HCT116 (cell line): ENCODE measurements at regions not wholly inside any gene's neighbourhood (a gene's known extent, or its start where the extent isn't known, plus 50 kb on each side); places are given as distances from the start of the nearest gene placed in this dataset.

Source experiments
- ATAC-seq: fragments of 200-7000 bp; cut with Tn5 transposase; 2 replicates; pipeline ENCODE4 v1.9.1; 2020; ENCODE audit warnings: mild to moderate bottlenecking, moderate library complexity
- BruUV-seq: library from RNA; stranded (reverse); fragments of 400-500 nt; replicated peaks from 2 replicates; lab custom pipeline; 2021; lab: Mats Ljungman, UMichigan
- CTCF ChIA-PET: fragments of 300-600 bp; sonication (Branson Sonifier 250); formaldehyde crosslinking; loops from one replicate; lab custom pipeline; 2021; ENCODE audit warnings: antibody characterized with exemption; lab: Charles Lee
- POLR2A ChIA-PET: fragments of 300-600, 350-600 bp; sonication (Branson Sonifier 250); formaldehyde crosslinking; loops from one replicate; lab custom pipeline; 2021; ENCODE audit warnings: antibody characterized with exemption; lab: Charles Lee
- RAD21 ChIA-PET, 2 experiments: fragments of 300-600 bp; sonication (Branson Sonifier 250); formaldehyde crosslinking; loops; one replicate each; lab custom pipeline; 2023; ENCODE audit warnings: low total read pairs in 2 of 2; ENCODE audit not compliant: uncharacterized antibody in 2 of 2, unreplicated experiment in 2 of 2, low non-redundant PET in 1 of 2; lab: Charles Lee
- DNase-seq: peaks from one replicate; pipeline ENCODE4 v3.0.0-alpha.2; 2010; ENCODE audit warnings: low read depth, low spot score
- H2AFZ ChIP-seq: fragments of 200-600 bp; shearing (Covaris generic), sonication (generic); 2 replicates; pipeline ENCODE4 v1.6.1; 2017; ENCODE audit warnings: low read depth, mixed run types, mixed read lengths, antibody characterized with exemption, low read length; ENCODE audit not compliant: poor library complexity, severe bottlenecking
- H3K27ac ChIP-seq: 2 replicates; pipeline ENCODE4 v1.5.1; 2012; ENCODE audit warnings: low read depth, low read length
- H3K27me3 ChIP-seq: fragments of 200-600 bp; sonication (generic); 2 replicates; pipeline ENCODE4 v1.6.1; 2016; ENCODE audit warnings: mixed run types, low read length, mixed read lengths; ENCODE audit not compliant: insufficient read depth
- H3K36me3 ChIP-seq, 2 experiments: fragments of 200-500 bp in 1 of 2; fragments of 200-600 bp in 1 of 2; sonication (Bioruptor generic) in 1 of 2; sonication (generic) in 1 of 2; 2 replicates each; pipeline versions ENCODE4 v1.5.1 to v1.6.1; 2014 to 2016; ENCODE audit warnings: low read length in 2 of 2, inconsistent platforms in 1 of 2, mixed read lengths in 1 of 2, mixed run types in 1 of 2; ENCODE audit not compliant: insufficient read depth in 2 of 2, control insufficient read depth in 1 of 2
- H3K4me1 ChIP-seq, 2 experiments: fragments of 200-600 bp in 1 of 2; sonication (generic) in 1 of 2; 2 replicates each; pipeline versions ENCODE4 v1.5.1 to v1.6.1; 2012 to 2017; ENCODE audit warnings: low read length in 2 of 2, inconsistent platforms in 1 of 2, mild to moderate bottlenecking in 1 of 2, mixed read lengths in 1 of 2, mixed run types in 1 of 2, moderate library complexity in 1 of 2; ENCODE audit not compliant: insufficient read depth in 2 of 2, control insufficient read depth in 1 of 2
- H3K4me2 ChIP-seq: fragments of 200-600 bp; sonication (generic); 2 replicates; pipeline ENCODE4 v1.6.1; 2017; ENCODE audit warnings: mixed run types, low read length, mixed read lengths
- H3K4me3 ChIP-seq, 2 experiments: fragments of 200-600 bp in 1 of 2; sonication (generic) in 1 of 2; replicated peaks in 1 of 2; 2 replicates each; pipeline ENCODE4 v1.5.1; 2011 to 2016; ENCODE audit warnings: low read length in 2 of 2, control low read depth in 1 of 2, low read depth in 1 of 2, mild to moderate bottlenecking in 1 of 2, mixed read lengths in 1 of 2, mixed run types in 1 of 2
- H3K79me2 ChIP-seq: fragments of 200-600 bp; sonication (generic); 2 replicates; pipeline ENCODE4 v1.6.1; 2017; ENCODE audit warnings: mild to moderate bottlenecking, mixed run types, low read length, moderate library complexity, mixed read lengths; ENCODE audit not compliant: insufficient read depth
- H3K9ac ChIP-seq: fragments of 200-600 bp; sonication (generic); 2 replicates; pipeline ENCODE4 v1.6.1; 2016; ENCODE audit warnings: low read length, mixed read lengths
- H3K9me2 ChIP-seq: fragments of 200-600 bp; sonication (generic), shearing (Covaris generic); 2 replicates; pipeline ENCODE4 v1.6.1; 2017; ENCODE audit warnings: mixed run types, mild to moderate bottlenecking, moderate library complexity; ENCODE audit not compliant: insufficient read depth
- H3K9me3 ChIP-seq, 2 experiments: fragments of 200-500 bp in 1 of 2; fragments of 200-600 bp in 1 of 2; sonication (Bioruptor generic) in 1 of 2; sonication (generic) in 1 of 2; 2 replicates each; pipeline ENCODE4 v1.6.1; 2014 to 2017; ENCODE audit warnings: low read length in 2 of 2, mixed read lengths in 2 of 2, inconsistent platforms in 1 of 2, low read depth in 1 of 2, mild to moderate bottlenecking in 1 of 2, mixed run types in 1 of 2, moderate library complexity in 1 of 2; ENCODE audit not compliant: control insufficient read depth in 1 of 2, insufficient read depth in 1 of 2
- H4K20me1 ChIP-seq: fragments of 200-600 bp; sonication (generic), shearing (Covaris generic); 2 replicates; pipeline ENCODE4 v1.6.1; 2017; ENCODE audit warnings: mixed run types, mild to moderate bottlenecking, moderate library complexity; ENCODE audit not compliant: insufficient read depth
- ATF3 ChIP-seq: IDR thresholded peaks from 2 replicates; pipeline ENCODE4 v1.6.1; 2012
- CEBPB ChIP-seq: IDR thresholded peaks from 2 replicates; pipeline ENCODE4 v1.6.1; 2012; ENCODE audit warnings: low read depth
- ELF1 ChIP-seq: IDR thresholded peaks from 2 replicates; pipeline ENCODE4 v1.6.1; 2012; ENCODE audit warnings: low read depth, borderline replicate concordance
- EZH2phosphoT487 ChIP-seq: fragments of 200-600 bp; IDR thresholded peaks from 2 replicates; pipeline ENCODE4 v1.6.1; 2018; ENCODE audit warnings: antibody characterized with exemption, borderline replicate concordance
- FOSL1 ChIP-seq: IDR thresholded peaks from 2 replicates; pipeline ENCODE4 v1.6.1; 2012; ENCODE audit warnings: low read depth
- POLR2AphosphoS5 ChIP-seq: IDR thresholded peaks from 2 replicates; pipeline ENCODE4 v1.6.1; 2011; ENCODE audit warnings: mild to moderate bottlenecking, low read depth, low read length, moderate library complexity
- RAD21 ChIP-seq: IDR thresholded peaks from 2 replicates; pipeline ENCODE4 v1.6.1; 2012; ENCODE audit warnings: low read depth, mild to moderate bottlenecking
- REST ChIP-seq: IDR thresholded peaks from 2 replicates; pipeline ENCODE4 v1.6.1; 2012; ENCODE audit warnings: low read depth
- SP1 ChIP-seq: IDR thresholded peaks from 2 replicates; pipeline ENCODE4 v1.6.1; 2012; ENCODE audit warnings: low read depth
- TCF7L2 ChIP-seq: IDR thresholded peaks from 2 replicates; pipeline ENCODE4 v1.7.0; 2011; ENCODE audit warnings: borderline replicate concordance, inconsistent platforms; ENCODE audit not compliant: insufficient read depth, insufficient read length; ENCODE audit errors: extremely low read depth
- YY1 ChIP-seq: IDR thresholded peaks from 2 replicates; pipeline ENCODE4 v1.6.1; 2011; ENCODE audit warnings: low read length, low read depth, moderate library complexity, mild to moderate bottlenecking; ENCODE audit not compliant: insufficient replicate concordance; ENCODE audit errors: extremely low read depth
- ZBTB33 ChIP-seq: IDR thresholded peaks from 2 replicates; pipeline ENCODE4 v1.6.1; 2011; ENCODE audit warnings: mild to moderate bottlenecking, low read length, moderate library complexity; ENCODE audit not compliant: insufficient replicate concordance; ENCODE audit errors: extremely low read depth
- ZNF274 ChIP-seq: fragments of 200-500 bp; sonication (Bioruptor generic); IDR thresholded peaks from 2 replicates; pipeline ENCODE4 v1.6.1; 2014; ENCODE audit warnings: mild to moderate bottlenecking, low read depth, low read length, inconsistent platforms
- intact Hi-C: fragments of 100-400 bp; cut with micrococcal nuclease; formaldehyde crosslinking; loops from 2 replicates; pipeline ENCODE4 v1.10.0; 2022

- intact Hi-C loops = no loop called here
- Histone ChIP-seq H3K36me3 (no peaks in the 10 kb centered on the region), H4K20me1 (no peaks in the 10 kb centered on the region), H3K4me2 (no peak overlapping the region), H3K27ac (no peak overlapping the region), H3K79me2 (no peaks in the 10 kb centered on the region), H3K9me2 (no peaks in the 10 kb centered on the region), H3K4me3 (no peak overlapping the region), H3K9me3 (no peaks in the 10 kb centered on the region; a peak in 1 of 4 replicates), H3K27me3 (no peaks in the 10 kb centered on the region), H3K9ac (no peak overlapping the region), H2AFZ (no peak overlapping the region), H3K4me1 (no peaks in the 10 kb centered on the region)
- BruUV-seq = no TSS peak
- ChIA-PET POLR2A (no interaction called here), RAD21 (no interaction called here), CTCF (no interaction called here)
- DNase-seq (no peak), ATAC-seq (no peak)
- no peak for TF ChIP-seq ELF1
- no peak for TF ChIP-seq ZBTB33
- TF ChIP-seq FOSL1 = no peak
- no peak for TF ChIP-seq YY1
- no peak for TF ChIP-seq REST
- TF ChIP-seq ATF3 = no peak
- TF ChIP-seq ZNF274 = no peak
- no peak for TF ChIP-seq TCF7L2
- no peak for TF ChIP-seq POLR2AphosphoS5
- no peak for TF ChIP-seq RAD21
- no peak for TF ChIP-seq SP1
- no peak for TF ChIP-seq CEBPB
- no peak for TF ChIP-seq EZH2phosphoT487
Observed at GRCh38 chr13:87208636-87209035, 462.5 kb upstream of the SLITRK5 start.
